NT2/D1 (cell line): ENCODE measurements at regions not wholly inside any gene's neighbourhood (a gene's known extent, or its start where the extent isn't known, plus 50 kb on each side); places are given as distances from the start of the nearest gene placed in this dataset.
"Not testable (repeated sequence)": the region's sequence is repeated elsewhere in the genome, so short reads cannot be mapped to it uniquely, and the experiment has no call there.

Experiments
- DNase-seq: peaks from one replicate; pipeline ENCODE4 v3.0.0-alpha.2; 2011; ENCODE audit warnings: low read depth, low spot score
- H3K27me3 ChIP-seq: 2 replicates; pipeline ENCODE4 v1.6.0; 2011; ENCODE audit warnings: mild to moderate bottlenecking; ENCODE audit not compliant: insufficient read length, insufficient read depth
- H3K36me3 ChIP-seq: 2 replicates; pipeline ENCODE4 v1.6.1; 2011; ENCODE audit warnings: mild to moderate bottlenecking, low read length, mixed read lengths; ENCODE audit not compliant: insufficient read depth, insufficient read length
- H3K4me1 ChIP-seq: 2 replicates; pipeline ENCODE4 v1.5.1; 2011; ENCODE audit not compliant: insufficient read depth, insufficient read length
- H3K4me3 ChIP-seq: 2 replicates; pipeline ENCODE4 v1.5.1; 2011; ENCODE audit warnings: low read depth; ENCODE audit not compliant: insufficient read length
- H3K9ac ChIP-seq: 2 replicates; pipeline ENCODE4 v1.6.0; 2011; ENCODE audit warnings: low read depth; ENCODE audit not compliant: insufficient read length
- H3K9me3 ChIP-seq: 2 replicates; pipeline ENCODE4 v1.5.1; 2011; ENCODE audit warnings: mild to moderate bottlenecking, low read length; ENCODE audit not compliant: insufficient read depth
- SUZ12 ChIP-seq: IDR thresholded peaks from 2 replicates; pipeline ENCODE4 v1.6.1; 2011; ENCODE audit not compliant: insufficient read length, insufficient read depth; ENCODE audit errors: extremely low read depth
- YY1 ChIP-seq: IDR thresholded peaks from 2 replicates; pipeline ENCODE4 v1.6.1; 2011; ENCODE audit not compliant: insufficient read length, insufficient read depth
- ZNF274 ChIP-seq: IDR thresholded peaks from 2 replicates; pipeline ENCODE4 v1.6.1; 2011; ENCODE audit warnings: mild to moderate bottlenecking, low read depth, low read length

DNA sequence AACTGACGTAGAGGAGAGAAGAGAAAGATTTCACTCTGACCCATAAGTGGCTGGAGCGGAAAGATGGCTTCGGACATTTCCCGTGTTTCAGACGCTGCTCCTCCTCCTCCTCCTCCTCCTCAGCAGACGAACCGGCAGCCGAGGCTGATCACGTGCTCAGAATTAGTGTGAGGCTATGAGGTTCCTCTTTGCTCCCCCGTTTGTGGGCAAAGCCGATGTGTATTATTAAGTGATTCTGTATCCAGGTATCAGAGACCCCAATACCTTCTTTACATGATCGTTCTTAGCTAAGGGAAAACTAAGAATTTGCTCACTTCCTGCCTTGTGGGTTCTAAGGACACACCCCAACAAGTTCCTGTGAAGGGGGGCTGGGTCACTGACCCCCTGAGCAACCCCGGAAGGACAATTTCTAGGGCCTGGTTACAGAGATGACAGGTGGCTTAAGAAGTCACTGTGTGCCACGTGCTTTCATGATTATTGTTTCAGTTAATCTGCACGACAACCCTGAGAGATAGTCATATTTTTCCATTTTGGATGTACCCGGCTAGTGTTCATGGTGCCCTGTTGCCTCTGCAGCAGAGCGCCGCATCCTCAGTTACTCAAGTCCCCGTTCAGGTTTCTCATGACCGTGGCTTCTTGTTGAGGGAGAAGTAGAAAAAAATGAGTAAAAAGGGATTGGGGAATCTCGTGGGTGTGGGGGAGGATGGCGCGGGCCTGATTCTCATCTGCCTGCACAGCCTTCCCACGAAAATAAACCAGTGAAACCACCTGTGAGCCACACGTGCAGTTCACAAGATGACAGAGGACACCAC, 671.8 kb downstream of the QKI start:
- TF ChIP-seq ZNF274 (no peak), YY1 (no peak), SUZ12 (no peak)
- H3K9me3 ChIP-seq = no peaks in the 10 kb centered on the region
- H3K36me3 ChIP-seq = no peaks in the 10 kb centered on the region
- H3K27me3 ChIP-seq = no peaks in the 10 kb centered on the region
- H3K4me3 ChIP-seq = no peak overlapping the region
- H3K9ac ChIP-seq = no peak overlapping the region
- no peak for DNase-seq
- H3K4me1 ChIP-seq = no peaks in the 10 kb centered on the region

DNA sequence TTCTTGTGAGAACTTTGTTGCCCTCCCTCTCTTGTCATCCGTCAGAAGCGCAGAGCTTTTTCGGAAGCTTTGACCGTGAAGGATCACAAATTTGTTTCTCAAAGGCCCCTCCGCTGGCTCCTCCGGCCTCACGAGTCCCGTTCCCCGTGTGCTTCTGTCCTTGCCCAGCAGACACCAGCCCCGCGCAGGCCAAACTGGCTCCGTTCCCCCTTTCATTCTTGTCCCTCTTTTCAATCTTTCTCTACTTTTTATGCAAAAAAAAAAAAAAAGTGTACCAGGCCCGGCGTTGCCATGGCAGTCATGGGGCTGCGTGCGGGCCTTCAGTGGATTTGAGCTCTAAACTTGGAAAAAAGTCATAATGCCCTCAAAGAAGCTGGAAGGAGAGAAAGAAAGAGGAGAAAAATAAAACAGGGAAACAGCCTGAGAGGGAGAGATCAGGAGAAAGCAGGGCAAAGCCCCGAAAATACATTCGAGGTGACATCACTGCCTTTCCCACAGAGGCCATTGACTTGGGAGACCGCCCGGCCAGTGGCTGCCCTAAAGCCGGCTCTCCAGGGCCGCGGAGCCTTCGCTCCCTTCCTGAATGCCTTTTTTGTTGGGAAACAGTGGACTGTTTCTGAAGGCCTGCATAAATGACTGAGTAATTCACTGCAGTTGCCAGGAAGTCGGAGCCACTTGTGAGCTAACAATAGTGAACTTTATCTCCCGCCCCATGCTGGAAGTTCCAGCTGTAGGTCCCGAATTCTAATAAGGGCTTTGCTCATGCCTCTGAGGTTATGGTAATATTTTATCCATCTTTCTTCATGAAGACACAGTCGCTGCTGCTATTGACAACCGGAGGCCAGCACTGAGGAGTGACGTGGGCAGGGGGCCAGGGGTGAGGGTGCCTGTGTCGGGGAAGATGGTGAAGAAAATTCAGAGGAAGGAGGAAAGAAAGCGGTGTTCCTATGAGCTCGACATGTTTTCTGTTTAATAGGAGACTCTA, 670.9 kb downstream of the QKI start:
- peak; percentile 36 for DNase-seq
- no peaks in the 10 kb centered on the region for H3K4me1 ChIP-seq
- H3K9ac ChIP-seq = no peak overlapping the region
- no peaks in the 10 kb centered on the region for H3K36me3 ChIP-seq
- no peak overlapping the region for H3K4me3 ChIP-seq
- no peaks in the 10 kb centered on the region for H3K27me3 ChIP-seq
- TF ChIP-seq YY1 (no peak), SUZ12 (no peak), ZNF274 (no peak)
- no peaks in the 10 kb centered on the region for H3K9me3 ChIP-seq

DNA sequence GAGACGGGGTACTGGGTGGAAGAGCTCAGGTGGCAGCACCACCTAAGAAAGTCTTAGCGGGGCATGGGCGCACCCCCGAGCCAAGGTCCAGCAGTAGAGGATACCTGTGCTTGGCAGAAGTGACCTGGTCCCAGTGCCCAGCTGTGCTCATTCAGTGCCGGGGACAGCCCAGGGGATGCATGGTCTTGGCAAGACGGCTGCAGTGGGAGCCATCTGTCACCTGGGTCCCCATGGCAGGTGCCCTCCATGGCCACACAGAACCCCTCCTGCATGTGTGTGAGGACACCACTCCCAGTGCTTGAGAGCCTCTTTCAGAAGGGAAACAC, 664.7 kb downstream of the QKI start:
- no peak overlapping the region for H3K9ac ChIP-seq
- no peaks in the 10 kb centered on the region for H3K27me3 ChIP-seq
- no peak for DNase-seq
- no peak overlapping the region for H3K4me3 ChIP-seq
- H3K4me1 ChIP-seq = no peaks in the 10 kb centered on the region
- H3K36me3 ChIP-seq = no peaks in the 10 kb centered on the region
- H3K9me3 ChIP-seq = no peaks in the 10 kb centered on the region
- TF ChIP-seq SUZ12 (no peak), ZNF274 (no peak), YY1 (no peak)

GRCh38 chr6:164078532-164079274, 664.2 kb downstream of the QKI start:
- DNase-seq = no peak
- H3K4me3 ChIP-seq = no peak overlapping the region
- H3K27me3 ChIP-seq = no peaks in the 10 kb centered on the region
- H3K4me1 ChIP-seq = no peaks in the 10 kb centered on the region
- TF ChIP-seq YY1 = no peak
- no peak for TF ChIP-seq SUZ12
- no peak for TF ChIP-seq ZNF274
- no peaks in the 10 kb centered on the region for H3K36me3 ChIP-seq
- H3K9ac ChIP-seq = no peak overlapping the region
- H3K9me3 ChIP-seq = no peaks in the 10 kb centered on the region

DNA sequence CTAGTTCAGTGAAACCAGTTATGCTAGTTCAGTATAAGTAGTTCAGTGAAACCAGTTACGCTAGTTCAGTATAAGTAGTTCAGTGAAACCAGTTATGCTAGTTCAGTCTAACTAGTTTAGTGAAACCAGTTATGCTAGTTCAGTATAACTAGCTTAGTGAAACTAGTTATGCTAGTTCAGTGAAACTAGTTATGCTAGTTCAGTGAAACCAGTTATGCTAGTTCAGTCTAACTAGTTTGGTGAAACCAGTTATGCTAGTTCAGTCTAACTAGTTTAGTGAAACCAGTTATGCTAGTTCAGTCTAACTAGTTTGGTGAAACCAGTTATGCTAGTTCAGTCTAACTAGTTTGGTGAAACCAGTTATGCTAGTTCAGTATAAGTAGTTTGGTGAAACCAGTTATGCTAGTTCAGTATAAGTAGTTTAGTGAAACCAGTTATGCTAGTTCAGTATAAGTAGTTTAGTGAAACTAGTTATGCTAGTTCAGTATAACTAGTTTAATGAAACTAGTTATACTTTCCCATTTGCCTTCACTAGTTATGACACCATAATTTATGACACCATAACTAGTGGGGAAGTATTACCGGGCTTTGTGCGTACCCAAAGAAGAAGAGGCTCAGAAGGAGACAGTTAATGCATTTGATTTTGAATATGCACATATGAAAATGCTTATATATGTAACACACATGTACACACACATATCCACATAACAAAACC, 662.5 kb downstream of the QKI start:
- H3K4me1 ChIP-seq, H3K9ac ChIP-seq, H3K4me3 ChIP-seq, H3K27me3 ChIP-seq, DNase-seq, H3K9me3 ChIP-seq, H3K36me3 ChIP-seq: not testable (repeated sequence)

GRCh38 chr6:164075981-164076615, 661.6 kb downstream of the QKI start:
- Histone ChIP-seq H3K36me3 (no peaks in the 10 kb centered on the region), H3K4me3 (no peak overlapping the region), H3K27me3 (no peaks in the 10 kb centered on the region), H3K4me1 (no peaks in the 10 kb centered on the region), H3K9me3 (no peaks in the 10 kb centered on the region), H3K9ac (no peak overlapping the region)
- TF ChIP-seq ZNF274 = no peak
- no peak for TF ChIP-seq SUZ12
- TF ChIP-seq YY1 = no peak
- DNase-seq = no peak
